ENCODE measurements at regions not wholly inside any gene's neighbourhood (a gene's known extent, or its start where the extent isn't known, plus 50 kb on each side); places are given as distances from the start of the nearest gene placed in this dataset.

DNA sequence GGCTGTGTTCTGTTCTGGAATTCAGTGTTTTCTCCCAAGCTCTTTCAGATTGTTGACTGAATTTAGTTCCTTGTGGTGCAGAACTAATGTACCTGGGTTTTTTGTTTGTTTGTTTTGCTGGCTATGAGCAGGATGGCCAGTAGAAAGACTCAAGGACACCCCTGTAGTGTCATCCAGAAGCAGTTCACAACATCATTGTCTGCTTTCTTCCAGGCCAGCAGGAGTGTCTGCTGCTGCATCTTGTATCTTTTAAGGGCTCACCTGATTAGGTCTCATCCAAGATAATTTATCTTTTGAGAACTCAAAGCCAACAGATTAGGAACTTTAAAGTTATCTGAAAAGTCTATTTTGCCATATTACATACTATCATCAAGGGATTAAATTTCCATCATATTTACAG is 318.5 kb upstream of the MC4R start:
- TF ChIP-seq, protein P1, sequence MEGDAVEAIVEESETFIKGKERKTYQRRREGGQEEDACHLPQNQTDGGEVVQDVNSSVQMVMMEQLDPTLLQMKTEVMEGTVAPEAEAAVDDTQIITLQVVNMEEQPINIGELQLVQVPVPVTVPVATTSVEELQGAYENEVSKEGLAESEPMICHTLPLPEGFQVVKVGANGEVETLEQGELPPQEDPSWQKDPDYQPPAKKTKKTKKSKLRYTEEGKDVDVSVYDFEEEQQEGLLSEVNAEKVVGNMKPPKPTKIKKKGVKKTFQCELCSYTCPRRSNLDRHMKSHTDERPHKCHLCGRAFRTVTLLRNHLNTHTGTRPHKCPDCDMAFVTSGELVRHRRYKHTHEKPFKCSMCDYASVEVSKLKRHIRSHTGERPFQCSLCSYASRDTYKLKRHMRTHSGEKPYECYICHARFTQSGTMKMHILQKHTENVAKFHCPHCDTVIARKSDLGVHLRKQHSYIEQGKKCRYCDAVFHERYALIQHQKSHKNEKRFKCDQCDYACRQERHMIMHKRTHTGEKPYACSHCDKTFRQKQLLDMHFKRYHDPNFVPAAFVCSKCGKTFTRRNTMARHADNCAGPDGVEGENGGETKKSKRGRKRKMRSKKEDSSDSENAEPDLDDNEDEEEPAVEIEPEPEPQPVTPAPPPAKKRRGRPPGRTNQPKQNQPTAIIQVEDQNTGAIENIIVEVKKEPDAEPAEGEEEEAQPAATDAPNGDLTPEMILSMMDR (IDR thresholded peaks at IDR 0.05), result no peak
- TF ChIP-seq POLR2A (IDR thresholded peaks at IDR 0.05) (no peak), POLR2AphosphoS5 (IDR thresholded peaks at IDR 0.05; ENCODE audit: insufficient read depth in 1 of 2, low read depth in 1 of 2) (no peak)
